Transverse colon (tissue), 4 donors: ENCODE measurements at regions not wholly inside any gene's neighbourhood (a gene's known extent, or its start where the extent isn't known, plus 50 kb on each side); places are given as distances from the start of the nearest gene placed in this dataset.

Experiments used
- DNase-seq: peaks from one replicate; pipeline ENCODE4 v3.0.0-alpha.2; 2019
- H3K27ac ChIP-seq, 4 donors: fragments of 200-600 bp; sonication (generic); 2 replicates each; pipeline ENCODE4 v1.5.1; 2016 to 2018; ENCODE audit warnings: inconsistent platforms in 4 of 4
- H3K27me3 ChIP-seq: fragments of 200-600 bp; sonication (generic); 2 replicates; pipeline ENCODE4 v1.5.1; 2017; ENCODE audit warnings: inconsistent platforms
- H3K36me3 ChIP-seq, 4 donors: fragments of 200-600 bp; sonication (generic); 2 replicates each; pipeline ENCODE4 v1.5.1; 2017 to 2019; ENCODE audit warnings: inconsistent platforms in 4 of 4
- H3K4me1 ChIP-seq, 4 donors: fragments of 200-600 bp; sonication (generic); 2 replicates each; pipeline ENCODE4 v1.5.1; 2017 to 2020; ENCODE audit warnings: inconsistent platforms in 4 of 4
- H3K4me3 ChIP-seq, 4 donors: fragments of 200-600 bp; sonication (generic); 1 replicate in 1 of 4; 2 replicates in 3 of 4; pipeline versions ENCODE4 v1.5.1 to v1.6.1; 2017 to 2019; ENCODE audit warnings: inconsistent platforms in 4 of 4
- H3K9me3 ChIP-seq, 2 donors: fragments of 200-600 bp; sonication (generic); 2 replicates each; pipeline ENCODE4 v1.5.1; 2017 to 2019; ENCODE audit warnings: inconsistent platforms in 2 of 2
- CTCF ChIP-seq, 5 experiments: fragments of 200-600 bp in 3 of 5; fragments of 450-650 bp in 2 of 5; sonication (generic) in 3 of 5; IDR thresholded peaks; 1 replicate in 2 of 5; 2 replicates in 3 of 5; pipeline ENCODE4 v1.5.1; 2016 to 2017; ENCODE audit warnings: antibody characterized with exemption in 5 of 5, inconsistent platforms in 3 of 5, mild to moderate bottlenecking in 2 of 5, moderate library complexity in 1 of 5
- EP300 ChIP-seq: sonication (generic); formaldehyde crosslinking; IDR thresholded peaks from one replicate; pipeline ENCODE4 v1.6.1; 2017; ENCODE audit warnings: antibody characterized with exemption, low read depth
- POLR2A ChIP-seq: fragments of 450-650 bp; IDR thresholded peaks from one replicate; pipeline ENCODE4 v1.6.1; 2016; ENCODE audit warnings: antibody characterized with exemption, mild to moderate bottlenecking, moderate library complexity
- POLR2AphosphoS5 ChIP-seq, 3 donors: sonication (generic); formaldehyde crosslinking; IDR thresholded peaks; one replicate each; pipeline ENCODE4 v1.6.1; 2016; ENCODE audit warnings: antibody characterized with exemption in 3 of 3
- WGBS, 2 donors: methylation state at CpG; one replicate each; pipeline ENCODE4 v1.1.5; 2018; ENCODE audit warnings: low coverage in 1 of 2; 5-methylcytosine and 5-hydroxymethylcytosine counted together
- in situ Hi-C, 4 donors: fragments of 200-750 bp; cut with MboI; loops; one replicate each; pipeline versions ENCODE4 v1.15.0 to v1.15.1; 2017; ENCODE audit warnings: low sequenced_read_pairs in 3 of 4, low pct_ligation_motif_present in 1 of 4, low pct_unique_long_range_greater_than_20kb in 1 of 4
- intact Hi-C: fragments of 100-400 bp; cut with DNase I; formaldehyde crosslinking; loops from one replicate; pipeline ENCODE4 v1.15.1; 2023; ENCODE audit warnings: low total_unique reads

GRCh38 chr11:26904801-26905200 lies 89.1 kb upstream of the FIBIN start:
- WGBS, 2 donors, result 14 to 25% methylated on average over 1 of the region's 1 CpG
- Histone ChIP-seq H3K4me3 (no peak overlapping the region), H3K27ac (peak overlapping the region in 2 of 4 donors; percentile 2 to 19), H3K9me3 (no peaks in the 10 kb centered on the region), H3K4me1 (peaks cover 0 to 4% (median 0%) of the 10 kb centered on the region in 4 donors), H3K36me3 (no peaks in the 10 kb centered on the region), H3K27me3 (no peaks in the 10 kb centered on the region)
- no peak for TF ChIP-seq POLR2AphosphoS5 (IDR thresholded peaks at IDR 0.05)
- no peak for TF ChIP-seq POLR2A
- no peak for TF ChIP-seq EP300
- TF ChIP-seq CTCF (IDR thresholded peaks at IDR 0.05), result no peak
- DNase-seq, result no peak
- in situ Hi-C loops, result no loop called here
- intact Hi-C loops, result no loop called here

- in situ Hi-C loops, result no loop called here
- Histone ChIP-seq H3K9me3 (no peaks in the 10 kb centered on the region), H3K4me3 (no peak overlapping the region), H3K4me1 (peaks cover 0 to 4% (median 0%) of the 10 kb centered on the region in 4 donors), H3K36me3 (no peaks in the 10 kb centered on the region), H3K27me3 (no peaks in the 10 kb centered on the region), H3K27ac (peak overlapping the region in 2 of 4 donors; percentile 19 to 34)
- 57 to 59% methylated on average over 3 of the region's 3 CpGs for WGBS, 2 donors
- no peak for DNase-seq
- intact Hi-C loops, result no loop called here
- TF ChIP-seq POLR2AphosphoS5 (IDR thresholded peaks at IDR 0.05) (no peak), CTCF (IDR thresholded peaks at IDR 0.05) (no peak), EP300 (no peak)
Observed at GRCh38 chr11:26905368-26905767, 88.5 kb upstream of the FIBIN start.

GRCh38 chr11:26909515-26909914 lies 84.4 kb upstream of the FIBIN start:
- Histone ChIP-seq H3K4me1 (peaks cover 0 to under 1% (median 0%) of the 10 kb centered on the region in 4 donors), H3K27me3 (no peaks in the 10 kb centered on the region), H3K4me3 (no peak overlapping the region), H3K9me3 (no peaks in the 10 kb centered on the region), H3K36me3 (no peaks in the 10 kb centered on the region), H3K27ac (no peak overlapping the region)
- in situ Hi-C loops (no loop called here), intact Hi-C loops (no loop called here)
- WGBS, 2 donors, result 45 to 47% methylated on average over 3 of the region's 3 CpGs
- TF ChIP-seq EP300 (no peak), POLR2A (no peak), CTCF (IDR thresholded peaks at IDR 0.05) (no peak), POLR2AphosphoS5 (IDR thresholded peaks at IDR 0.05) (no peak)
- DNase-seq, result no peak

- no peak for TF ChIP-seq EP300
- no peak for TF ChIP-seq POLR2AphosphoS5 (IDR thresholded peaks at IDR 0.05)
- no peak for TF ChIP-seq POLR2A
- in situ Hi-C loops, result no loop called here
Observed at GRCh38 chr11:26909991-26910591, 83.8 kb upstream of the FIBIN start.

GRCh38 chr11:26914968-26915367 lies 78.9 kb upstream of the FIBIN start:
- Histone ChIP-seq H3K4me3 (no peak overlapping the region), H3K4me1 (no peaks in the 10 kb centered on the region), H3K27me3 (no peaks in the 10 kb centered on the region), H3K27ac (peak overlapping the region in 1 of 4 donors; percentile 14), H3K9me3 (no peaks in the 10 kb centered on the region), H3K36me3 (no peaks in the 10 kb centered on the region)
- DNase-seq, result peak; percentile 7
- 63 to 75% methylated on average over 6 of the region's 6 CpGs for WGBS, 2 donors
- in situ Hi-C loops, result no loop called here
- intact Hi-C loops, result no loop called here
- TF ChIP-seq POLR2AphosphoS5 (IDR thresholded peaks at IDR 0.05) (no peak), CTCF (IDR thresholded peaks at IDR 0.05) (no peak), EP300 (no peak), POLR2A (no peak)

More at GRCh38 chr11:26909991-26910591, 83.8 kb upstream of the FIBIN start:
- Histone ChIP-seq H3K4me1 (no peaks in the 10 kb centered on the region), H3K27ac (no peak overlapping the region), H3K27me3 (no peaks in the 10 kb centered on the region), H3K36me3 (no peaks in the 10 kb centered on the region), H3K9me3 (no peaks in the 10 kb centered on the region), H3K4me3 (no peak overlapping the region)
- intact Hi-C loops, result no loop called here
- DNase-seq, result no peak
- 68 to 77% methylated on average over 6 of the region's 6 CpGs for WGBS, 2 donors
